ENCODE measurements at regions not wholly inside any gene's neighbourhood (a gene's known extent, or its start where the extent isn't known, plus 50 kb on each side); places are given as distances from the start of the nearest gene placed in this dataset.
"Not testable (repeated sequence)": the region's sequence is repeated elsewhere in the genome, so short reads cannot be mapped to it uniquely, and the experiment has no call there.

GRCh38 chr7:142461437-142461836 lies 203.6 kb upstream of the PRSS58 start:
- no peak for DNase-seq

GRCh38 chr7:142460402-142461117 lies 202.7 kb upstream of the PRSS58 start:
- no peak for DNase-seq

- no peak for DNase-seq
Measured at GRCh38 chr7:142459551-142459963, 201.7 kb upstream of the PRSS58 start.

- no peak for DNase-seq
Measured at GRCh38 chr7:142457146-142457703, 199.4 kb upstream of the PRSS58 start.

GRCh38 chr7:142455392-142455791 lies 197.5 kb upstream of the PRSS58 start:
- DNase-seq = no peak

GRCh38 chr7:142454862-142455261 lies 197.0 kb upstream of the PRSS58 start:
- DNase-seq = no peak

GRCh38 chr7:142452791-142453190 lies 194.9 kb upstream of the PRSS58 start:
- DNase-seq = no peak

- DNase-seq = no peak
Measured at GRCh38 chr7:142451817-142452216, 194.0 kb upstream of the PRSS58 start.

GRCh38 chr7:142451296-142451695 lies 193.4 kb upstream of the PRSS58 start:
- DNase-seq = no peak

- no peak for DNase-seq
Measured at GRCh38 chr7:142450695-142451094, 192.8 kb upstream of the PRSS58 start.

- DNase-seq = no peak
Measured at GRCh38 chr7:142450206-142450605, 192.3 kb upstream of the PRSS58 start.

- DNase-seq = not testable (repeated sequence)
Measured at GRCh38 chr7:142448857-142449256, 191.0 kb upstream of the PRSS58 start.

- DNase-seq = no peak
Measured at GRCh38 chr7:142447762-142448161, 189.9 kb upstream of the PRSS58 start.

- DNase-seq = no peak
Measured at GRCh38 chr7:142445019-142445686, 187.3 kb upstream of the PRSS58 start.

- no peak for DNase-seq
Measured at GRCh38 chr7:142443216-142444010, 185.6 kb upstream of the PRSS58 start.

- DNase-seq = no peak
Measured at GRCh38 chr7:142442396-142442795, 184.5 kb upstream of the PRSS58 start.

- no peak for DNase-seq
Measured at GRCh38 chr7:142440906-142441411, 183.1 kb upstream of the PRSS58 start.

GRCh38 chr7:142440219-142440905 lies 182.5 kb upstream of the PRSS58 start:
- no peak for DNase-seq

GRCh38 chr7:142439739-142440138 lies 181.9 kb upstream of the PRSS58 start:
- DNase-seq = no peak

GRCh38 chr7:142438923-142439515 lies 181.2 kb upstream of the PRSS58 start:
- no peak for DNase-seq

GRCh38 chr7:142438235-142438922 lies 180.5 kb upstream of the PRSS58 start:
- no peak for DNase-seq

- DNase-seq = no peak
Measured at GRCh38 chr7:142437741-142438140, 179.9 kb upstream of the PRSS58 start.

All from SIG-M5 (cell line).